NCI-H69 (cell line): ENCODE measurements at regions not wholly inside any gene's neighbourhood (a gene's known extent, or its start where the extent isn't known, plus 50 kb on each side); places are given as distances from the start of the nearest gene placed in this dataset.
"Not testable (repeated sequence)": the region's sequence is repeated elsewhere in the genome, so short reads cannot be mapped to it uniquely, and the experiment has no call there.

Source experiments
- DNase-seq: peaks from one replicate; lab custom pipeline; 2025; lab: John Stamatoyannopoulos, UW

DNA sequence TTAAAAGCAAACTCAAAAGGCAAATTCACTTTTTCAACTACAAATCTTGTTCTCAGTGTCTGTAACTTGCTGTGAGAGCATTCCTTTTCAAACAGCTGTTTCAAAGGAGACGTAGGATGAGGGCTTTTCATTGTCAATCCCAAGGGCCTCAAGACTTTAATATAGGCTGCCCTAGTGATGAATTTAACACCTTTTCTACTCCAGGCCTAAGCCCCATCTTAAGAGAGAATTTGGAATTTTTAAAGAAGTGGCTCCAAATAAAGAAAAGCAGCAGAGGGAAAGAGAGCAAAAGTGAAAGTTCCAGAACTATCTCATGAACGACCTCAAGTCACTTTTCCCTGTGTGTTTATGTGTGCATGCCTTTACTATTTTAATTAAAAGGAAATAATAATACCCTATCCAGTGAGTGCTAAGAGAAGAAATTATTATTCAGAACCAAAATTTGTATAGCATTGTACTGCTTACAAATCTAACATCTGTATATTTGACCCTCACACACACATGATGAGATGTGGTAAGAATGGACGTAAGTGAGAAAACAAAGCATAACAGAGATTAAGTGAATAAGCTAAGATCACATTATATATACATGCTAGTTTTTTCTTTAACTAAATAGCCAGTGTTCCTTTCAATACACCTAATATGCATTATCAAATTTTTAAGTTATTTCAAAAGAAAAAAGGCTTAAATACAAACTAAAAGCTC lies 196.4 kb downstream of the VGLL3 start:
- DNase-seq = no peak

DNA sequence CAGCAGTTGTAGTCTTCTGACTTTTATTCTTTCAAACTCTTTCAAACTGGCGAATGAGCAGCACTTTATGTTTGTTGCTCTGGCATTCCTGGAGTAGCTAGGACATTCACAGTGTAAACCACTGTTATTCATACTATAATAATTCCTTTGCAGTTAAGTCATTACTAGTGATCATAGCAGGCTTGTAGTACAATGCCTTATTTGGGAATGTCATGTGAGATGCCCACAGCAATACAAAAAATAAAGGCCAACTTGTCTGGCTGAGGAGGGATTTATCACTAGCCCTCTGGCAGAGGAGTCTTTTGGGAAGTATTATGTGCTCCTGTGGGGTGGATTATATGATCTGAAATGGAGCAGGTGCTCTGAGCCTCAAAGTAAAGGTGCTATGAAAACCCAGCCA lies 197.2 kb downstream of the VGLL3 start:
- peak; percentile 55 for DNase-seq

DNA sequence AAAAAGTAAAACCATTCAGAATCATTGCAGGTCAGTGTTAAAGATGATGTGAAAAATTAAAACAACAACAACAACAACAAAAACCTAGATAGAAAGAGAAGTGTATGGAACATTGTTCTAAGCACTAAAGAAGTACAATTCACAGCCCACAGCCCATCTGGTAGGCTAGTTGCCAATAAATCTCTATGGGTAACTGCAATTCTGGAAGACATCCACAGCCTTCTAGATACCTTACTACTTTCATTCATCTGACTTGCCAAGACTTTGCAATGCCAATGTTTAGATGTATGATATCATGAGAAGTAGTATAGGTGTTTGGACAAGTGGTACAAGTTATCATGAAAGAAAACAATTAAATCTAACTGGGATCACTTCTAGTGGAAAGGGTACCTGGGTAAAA lies 198.6 kb downstream of the VGLL3 start:
- peak; percentile 54 for DNase-seq

DNA sequence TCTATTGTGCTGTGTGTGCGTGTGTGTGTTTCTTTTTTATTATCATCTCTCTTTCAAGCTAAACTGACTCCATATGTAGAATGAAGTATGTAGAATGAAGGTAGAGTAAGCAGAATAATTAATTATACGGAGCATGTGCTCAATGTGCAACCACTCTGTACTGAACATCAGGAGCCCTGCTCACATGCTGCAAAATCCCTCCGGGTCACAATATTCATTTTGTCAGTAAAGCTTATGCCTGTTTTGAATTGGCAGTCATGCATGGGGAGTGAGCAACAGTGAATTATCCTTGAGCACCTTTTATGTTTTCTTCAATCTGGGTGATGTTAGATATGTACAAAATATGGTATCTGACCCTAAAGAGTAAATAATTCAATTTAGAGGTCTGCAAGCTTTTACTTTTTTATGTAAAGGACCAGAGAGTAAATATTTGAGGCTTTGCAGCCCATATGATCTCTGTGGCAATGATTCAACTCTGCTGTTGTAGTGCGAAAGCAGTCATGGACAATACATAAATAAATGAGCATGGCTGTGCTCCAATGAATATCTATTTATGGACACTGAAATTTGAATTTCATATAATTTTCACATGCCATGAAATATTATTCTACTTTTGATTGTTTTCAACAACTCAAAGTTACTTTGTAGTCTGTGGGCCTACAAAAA lies 199.9 kb downstream of the VGLL3 start:
- peak; percentile 68 for DNase-seq

DNA sequence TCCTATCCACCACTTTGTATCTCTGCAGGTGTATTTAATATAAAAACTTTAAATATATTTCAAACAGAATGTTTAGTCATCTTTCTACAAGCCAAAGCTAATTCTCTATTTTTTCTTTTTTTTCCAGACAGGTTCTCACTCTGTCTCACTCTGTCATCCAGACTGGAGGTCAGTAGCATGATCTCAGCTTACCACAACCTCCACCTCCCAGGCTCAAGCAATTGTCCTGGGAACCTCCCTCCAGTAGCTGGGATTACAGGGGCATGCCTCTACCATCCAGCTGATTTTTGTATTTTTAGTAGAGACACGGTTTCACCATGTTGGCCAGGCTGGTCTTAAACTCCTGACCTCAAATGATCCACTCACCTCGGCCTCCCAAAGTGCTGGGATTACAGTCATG lies 202.6 kb downstream of the VGLL3 start:
- no peak for DNase-seq

DNA sequence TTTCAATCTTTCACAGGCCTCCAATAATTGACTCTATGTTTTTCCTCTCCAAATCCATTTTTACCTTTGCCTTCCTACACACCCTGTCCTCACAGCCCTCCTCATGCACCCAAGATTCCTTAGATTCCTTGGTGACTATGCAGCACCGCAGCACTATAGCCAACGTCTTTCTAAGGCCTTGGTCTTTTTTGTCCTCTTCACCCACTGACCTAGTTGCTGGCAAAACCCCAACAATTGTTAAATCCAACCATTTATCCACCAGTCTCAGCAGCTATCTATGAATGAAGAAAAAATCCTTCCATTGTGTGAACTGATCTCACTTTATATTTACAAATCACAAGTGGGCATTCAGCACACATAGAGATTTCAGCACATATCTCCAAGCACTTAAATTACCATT lies 203.9 kb downstream of the VGLL3 start:
- DNase-seq = no peak

DNA sequence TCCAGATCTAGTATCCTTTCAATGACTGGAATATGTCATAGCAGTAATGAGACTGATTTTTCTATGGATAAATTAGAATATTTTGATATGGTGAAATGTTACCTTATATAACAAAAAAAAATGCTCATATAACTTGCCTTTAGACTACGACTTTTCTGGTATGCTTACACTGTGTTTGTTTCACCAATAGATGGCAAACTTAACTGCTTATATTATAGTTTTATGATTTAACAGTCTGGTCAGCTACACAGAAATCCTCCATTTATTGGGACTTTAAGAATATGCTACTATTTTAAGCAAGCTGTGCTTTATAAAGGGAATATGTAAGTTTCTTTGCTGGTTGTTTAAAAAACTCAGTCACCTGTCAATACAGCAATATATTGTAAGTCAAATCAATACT lies 205.6 kb downstream of the VGLL3 start:
- peak; percentile 28 for DNase-seq

DNA sequence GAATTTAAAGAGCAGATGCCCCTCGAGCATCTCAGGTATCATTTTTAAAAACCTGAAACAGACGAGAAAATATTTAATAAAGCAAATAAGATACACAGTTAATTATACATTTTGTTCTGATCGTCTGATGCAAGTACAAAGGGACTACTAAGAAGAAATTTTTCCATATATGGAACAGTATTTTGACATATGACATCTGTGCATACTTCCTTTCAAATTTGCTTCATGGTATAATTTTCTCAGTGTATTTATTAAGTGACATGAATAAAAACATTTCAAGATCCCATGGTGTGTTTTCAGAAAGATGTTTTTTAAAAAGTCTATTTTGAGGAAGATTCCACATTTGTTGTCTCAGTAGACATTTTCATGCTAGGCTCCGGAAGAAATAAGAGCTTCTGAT lies 208.1 kb downstream of the VGLL3 start:
- no peak for DNase-seq

DNA sequence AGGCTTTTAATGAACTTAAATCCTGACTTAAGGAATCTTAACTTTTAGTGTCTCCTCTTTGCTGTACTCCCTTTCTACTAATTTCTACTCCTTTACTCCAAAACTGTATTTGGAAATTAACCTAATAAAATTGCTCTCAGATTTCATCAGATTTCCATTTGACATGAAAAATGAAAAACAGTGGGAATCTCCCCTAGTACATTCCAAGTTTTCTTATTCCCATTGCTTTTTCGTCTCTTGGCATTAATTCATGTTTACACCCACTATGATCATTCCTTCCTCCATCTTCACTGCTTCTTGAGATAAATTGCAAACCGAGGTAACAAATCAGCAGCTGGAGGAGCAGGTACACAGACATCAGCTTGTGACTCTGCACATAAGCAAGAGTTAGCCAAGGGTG lies 208.7 kb downstream of the VGLL3 start:
- DNase-seq = peak; percentile 4

DNA sequence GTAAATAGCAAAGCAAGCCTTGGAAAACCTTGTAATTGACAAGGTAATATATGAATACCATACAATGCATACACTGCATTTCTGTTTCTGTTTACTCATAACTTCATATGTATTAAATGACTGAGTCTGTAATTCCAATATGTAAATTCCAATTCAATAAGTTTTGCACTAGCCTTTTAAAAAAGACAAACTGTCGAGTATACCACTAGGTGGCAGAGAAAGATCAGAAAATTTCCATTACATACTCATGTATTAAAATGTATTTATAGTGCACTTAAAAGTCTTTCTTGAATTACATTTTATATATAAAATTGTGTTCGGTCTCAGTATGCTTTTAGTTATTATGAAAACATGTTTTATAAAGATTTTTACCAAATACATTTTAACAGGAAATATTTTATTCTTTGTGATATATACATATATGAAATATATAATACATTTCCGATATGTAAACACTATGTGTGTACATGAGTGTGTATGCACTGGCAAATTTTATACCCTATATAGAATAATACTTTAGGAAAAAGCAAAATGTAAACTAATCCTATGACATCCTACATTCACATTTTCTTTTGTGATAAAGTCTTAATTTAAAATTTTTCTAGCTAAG lies 216.8 kb downstream of the VGLL3 start:
- peak; percentile 59 for DNase-seq

DNA sequence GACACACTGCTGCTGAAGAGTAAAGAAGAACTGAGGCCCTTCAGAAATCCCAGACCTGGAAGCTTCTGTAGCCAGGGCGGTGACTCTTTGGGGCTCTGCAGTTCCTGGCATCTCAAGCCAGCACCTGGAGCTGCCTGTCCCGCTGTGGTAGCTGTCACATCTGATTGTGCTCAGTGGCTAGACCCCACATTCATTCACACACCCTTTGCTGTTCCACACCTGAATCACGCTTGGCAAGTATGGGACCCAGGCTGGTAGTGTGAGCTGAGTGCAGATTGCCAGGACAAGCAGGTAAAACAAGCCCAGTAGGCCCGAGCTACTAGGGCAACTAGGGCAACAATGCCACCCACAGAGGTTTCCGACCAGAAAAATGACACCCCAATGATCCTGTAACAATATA lies 218.2 kb downstream of the VGLL3 start:
- DNase-seq = no peak

DNA sequence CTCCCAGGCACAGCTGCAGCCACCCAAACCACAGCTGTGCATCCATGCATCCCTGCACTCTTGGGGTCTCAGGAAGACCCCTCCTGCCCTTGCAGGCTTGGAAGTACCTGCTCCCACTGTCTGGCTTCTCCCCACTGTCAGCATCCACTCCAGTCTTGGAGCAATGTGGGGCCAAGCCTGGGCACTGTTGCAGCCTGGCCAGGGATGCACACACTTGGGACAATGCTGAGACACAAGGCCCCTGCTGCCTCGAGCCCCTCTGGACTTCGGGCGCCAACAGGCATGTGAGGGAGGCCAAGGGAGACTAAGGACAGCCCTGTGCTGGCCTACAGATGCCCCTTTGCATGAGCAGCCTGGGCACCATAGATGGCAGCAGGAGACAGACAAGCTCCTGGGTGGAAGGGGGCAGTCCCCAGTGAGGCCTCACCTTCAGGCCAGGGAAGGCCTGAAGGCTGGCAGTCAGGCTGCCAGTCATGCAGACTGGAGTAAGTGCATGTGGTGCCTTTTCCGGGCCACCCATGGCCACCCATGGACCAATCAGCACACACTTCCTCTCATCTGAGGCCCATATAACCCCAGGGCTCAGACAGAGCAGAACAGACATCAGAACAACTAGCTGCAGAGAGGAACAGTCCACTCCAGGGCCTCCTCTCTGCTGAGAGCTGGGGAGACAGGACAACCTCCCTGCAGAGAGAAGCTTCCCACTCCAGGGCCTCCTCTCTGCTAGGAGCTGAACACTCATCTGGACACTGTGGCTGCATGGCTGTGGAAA lies 219.0 kb downstream of the VGLL3 start:
- DNase-seq = peak; percentile 27

DNA sequence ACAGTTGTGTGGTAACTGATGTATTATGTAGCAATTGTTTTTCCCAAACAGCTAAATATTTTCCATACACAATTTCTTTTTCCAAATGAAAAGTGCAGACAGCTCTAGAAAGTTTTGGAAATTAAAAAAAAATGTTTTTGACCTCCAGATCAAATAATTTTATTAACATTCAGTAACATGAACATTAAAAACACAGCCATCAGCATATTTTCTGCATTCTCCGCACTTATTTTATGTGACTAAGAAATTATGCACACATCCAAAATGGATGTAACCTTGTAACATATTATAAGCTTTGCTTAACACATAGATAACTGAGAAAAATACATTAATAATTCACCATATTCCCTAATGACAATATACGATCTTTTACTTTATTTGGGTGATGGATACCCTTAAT lies 224.6 kb downstream of the VGLL3 start:
- no peak for DNase-seq

DNA sequence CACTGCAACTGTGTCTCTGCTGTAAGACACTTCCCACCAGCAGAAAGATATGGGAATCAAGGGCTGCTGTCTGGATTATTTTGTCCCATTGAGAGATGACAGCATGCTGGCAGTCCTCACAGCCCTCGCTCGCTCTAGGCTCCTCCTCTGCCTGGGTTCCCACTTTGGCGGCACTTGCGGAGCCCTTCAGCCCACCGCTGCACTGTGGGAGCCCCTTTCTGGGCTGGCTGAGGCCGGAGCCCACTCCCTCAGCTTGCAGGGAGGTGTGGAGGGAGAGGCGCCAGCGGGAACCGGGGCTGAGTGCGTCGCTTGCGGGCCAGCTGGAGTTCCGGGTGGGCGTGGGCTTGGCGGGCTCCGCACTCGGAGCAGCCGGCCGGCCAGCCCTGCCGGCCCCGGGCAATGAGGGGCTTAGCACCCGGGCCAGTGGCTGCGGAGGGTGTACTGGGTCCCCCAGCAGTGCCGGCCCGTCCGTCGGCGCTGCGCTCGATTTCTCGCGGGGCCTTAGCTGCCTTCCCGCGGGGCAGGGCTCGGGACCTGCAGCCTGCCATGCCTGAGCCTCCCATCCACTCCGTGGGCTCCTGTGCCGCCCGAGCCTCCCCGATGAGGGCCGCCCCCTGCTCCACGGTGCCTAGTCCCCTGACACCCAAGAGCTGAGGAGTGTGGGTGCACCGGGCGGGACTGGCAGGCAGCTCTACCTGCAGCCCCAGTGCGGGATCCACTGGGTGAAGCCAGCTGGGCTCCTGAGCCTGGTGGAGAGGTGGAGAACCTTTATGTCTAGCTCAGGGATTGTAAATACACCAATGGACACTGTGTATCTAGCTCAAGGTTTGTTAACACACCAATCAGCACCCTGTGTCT lies 233.4 kb downstream of the VGLL3 start:
- not testable (repeated sequence) for DNase-seq

DNA sequence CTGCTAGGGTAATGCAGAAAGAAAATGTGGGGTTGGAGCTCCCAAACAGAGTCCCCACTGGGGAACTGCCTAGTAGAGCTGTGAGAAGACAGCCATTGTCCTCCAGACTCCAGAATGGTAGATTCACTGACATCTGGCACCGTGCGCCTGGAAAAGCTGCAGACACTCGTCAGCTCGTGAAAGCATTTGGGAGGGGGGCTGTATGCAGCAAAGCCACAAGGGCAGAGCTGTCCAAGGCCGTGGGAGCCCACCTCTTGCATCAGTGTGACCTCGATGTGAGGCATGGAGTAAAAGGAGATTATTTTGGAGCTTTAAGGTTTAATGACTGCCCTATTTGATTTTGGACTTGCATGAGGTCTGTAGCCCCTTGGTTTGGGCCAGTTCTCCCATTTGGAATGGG lies 242.9 kb downstream of the VGLL3 start:
- no peak for DNase-seq

DNA sequence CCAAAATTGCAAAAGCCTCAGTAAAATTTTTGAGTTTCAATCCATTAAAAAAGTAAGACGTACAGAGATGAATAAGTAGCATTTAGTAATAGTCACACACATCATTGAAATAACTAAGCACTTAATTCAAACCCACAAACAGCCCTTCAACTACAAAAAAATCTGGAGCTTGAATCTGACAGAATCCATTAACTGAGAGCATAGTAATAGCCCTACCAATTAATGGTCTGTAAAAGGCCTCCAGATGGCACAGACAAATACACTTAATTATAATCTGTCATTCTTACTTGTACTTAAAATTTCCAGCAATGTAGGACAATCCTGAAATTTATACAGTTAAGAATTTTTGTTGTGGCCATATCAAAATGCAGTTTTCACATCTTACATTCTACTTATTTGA lies 246.9 kb downstream of the VGLL3 start:
- peak; percentile 78 for DNase-seq

DNA sequence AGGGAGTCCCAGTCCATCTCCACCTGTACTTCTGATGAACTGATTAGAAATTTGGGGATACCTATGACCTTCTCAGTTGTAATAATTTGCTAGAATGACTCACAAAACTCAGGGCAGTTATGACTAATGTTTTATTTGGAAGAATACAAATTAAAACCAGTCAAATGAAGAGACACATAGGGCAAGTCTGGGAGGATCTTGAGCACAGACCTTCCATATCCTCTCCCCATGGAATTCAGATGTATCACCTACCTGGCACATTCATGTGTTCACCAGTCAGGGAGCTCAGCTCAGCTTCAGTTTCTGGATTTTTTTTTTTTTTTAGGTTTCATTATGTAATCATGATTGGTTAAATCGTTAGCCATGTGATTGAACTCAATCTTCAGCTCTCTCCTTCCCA lies 247.7 kb downstream of the VGLL3 start:
- DNase-seq = peak; percentile 5

DNA sequence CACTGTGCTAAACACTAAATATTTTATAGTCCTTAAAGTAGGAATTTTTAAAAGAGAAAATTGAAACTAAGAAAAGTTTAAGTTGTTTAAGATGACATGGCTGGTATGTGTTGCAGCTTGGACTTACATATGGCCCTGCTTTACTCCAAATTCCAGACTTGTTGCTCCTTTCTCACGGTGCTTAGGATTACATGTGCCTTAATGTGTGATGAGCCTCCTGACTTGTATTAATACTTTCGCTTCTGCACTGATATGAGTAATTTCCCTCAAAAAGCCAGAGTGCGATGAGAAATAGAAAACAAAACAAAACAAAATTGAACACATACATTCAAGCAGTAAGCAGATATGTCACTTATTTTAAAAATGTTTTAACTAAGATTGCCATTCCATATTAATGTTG lies 250.2 kb downstream of the VGLL3 start:
- peak; percentile 1 for DNase-seq

DNA sequence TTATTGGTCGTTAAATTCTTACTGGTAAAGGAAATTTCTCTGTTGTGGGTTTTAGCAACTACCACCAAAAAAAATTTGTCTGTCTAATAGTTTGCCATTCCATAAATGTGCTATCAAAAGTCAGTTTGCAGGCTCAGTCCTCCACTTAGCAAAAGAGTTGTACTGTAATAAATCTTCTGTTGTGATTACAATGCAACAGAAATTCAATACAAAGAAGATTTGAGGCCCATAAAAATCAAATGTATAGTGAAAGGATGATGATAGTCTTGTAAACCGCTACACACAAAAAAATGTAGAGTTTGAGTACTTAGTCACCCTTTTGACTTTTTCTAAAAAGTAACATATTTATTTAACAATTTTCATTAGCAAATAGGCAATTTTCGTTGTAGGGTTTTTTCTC lies 251.7 kb downstream of the VGLL3 start:
- DNase-seq = peak; percentile 25

DNA sequence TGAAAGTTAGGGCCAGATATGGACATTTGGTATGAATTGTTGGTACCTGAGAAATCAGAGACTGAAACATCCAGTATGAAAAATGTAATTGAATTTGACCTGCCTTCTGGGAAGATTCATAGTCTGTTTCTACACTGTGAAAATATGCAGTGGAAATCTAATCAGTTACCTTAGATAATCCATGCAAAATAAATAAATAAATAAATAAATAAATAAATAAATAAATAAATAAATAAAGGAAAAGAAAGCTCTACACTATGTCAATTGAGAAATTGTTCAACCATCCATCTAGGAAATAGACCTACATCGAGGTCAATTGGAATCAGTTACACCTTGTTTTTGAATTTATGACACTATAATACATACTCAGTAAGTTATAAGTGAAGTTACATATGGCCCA lies 252.3 kb downstream of the VGLL3 start:
- DNase-seq = no peak

DNA sequence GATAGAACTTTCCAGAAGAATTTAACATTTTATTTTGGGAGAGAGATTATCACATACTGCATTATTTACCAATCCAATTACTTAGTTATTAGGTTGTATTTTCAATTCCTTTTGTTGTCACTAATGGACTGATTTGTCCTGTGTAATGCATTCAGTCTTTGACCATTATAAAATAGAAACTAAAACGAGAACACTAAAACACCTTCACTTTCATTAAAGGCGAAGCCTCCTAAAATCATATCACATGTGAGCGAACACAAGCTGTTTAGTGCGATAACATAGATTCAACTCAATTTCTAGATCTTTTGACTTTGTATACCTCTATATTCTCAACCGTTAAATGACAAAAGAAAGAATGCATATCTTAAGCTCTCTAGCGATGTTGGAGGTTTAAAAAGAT lies 253.4 kb downstream of the VGLL3 start:
- no peak for DNase-seq

DNA sequence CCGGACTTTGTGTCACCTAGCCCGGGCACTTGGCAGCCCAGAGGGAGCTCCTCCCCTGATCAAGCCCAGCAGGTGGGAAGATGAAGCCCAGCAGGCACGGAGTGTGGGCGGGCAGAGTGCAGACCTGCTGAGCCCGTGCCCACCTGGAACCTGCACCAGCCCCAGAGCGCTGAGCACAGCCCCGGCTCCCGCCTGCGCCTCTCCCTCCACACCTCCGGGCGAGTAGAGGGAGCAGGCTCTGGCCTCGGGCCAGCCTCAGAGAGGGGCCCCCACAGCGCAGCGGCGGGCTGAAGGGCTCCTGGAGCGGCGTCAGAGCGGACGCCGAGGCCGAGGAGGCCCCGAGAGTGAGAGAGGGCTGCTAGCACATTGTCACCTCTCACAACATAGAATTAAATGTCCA lies 257.7 kb downstream of the VGLL3 start:
- peak; percentile 88 for DNase-seq
